Suprapubic skin (tissue), 4 donors: ENCODE measurements at regions not wholly inside any gene's neighbourhood (a gene's known extent, or its start where the extent isn't known, plus 50 kb on each side); places are given as distances from the start of the nearest gene placed in this dataset.

Source experiments
- CTCF ChIP-seq, 2 donors: fragments of 200-600 bp in 1 of 2; fragments of 450-650 bp in 1 of 2; sonication (generic) in 1 of 2; IDR thresholded peaks; one replicate each; pipeline ENCODE4 v1.5.1; 2016 to 2019; ENCODE audit warnings: antibody characterized with exemption in 2 of 2, mild to moderate bottlenecking in 1 of 2, moderate library complexity in 1 of 2
- EP300 ChIP-seq: sonication (generic); formaldehyde crosslinking; IDR thresholded peaks from one replicate; pipeline ENCODE4 v1.6.1; 2017; ENCODE audit warnings: antibody characterized with exemption
- POLR2A ChIP-seq, 2 donors: fragments of 450-650 bp; IDR thresholded peaks; one replicate each; pipeline ENCODE4 v1.6.1; 2017; ENCODE audit warnings: antibody characterized with exemption in 2 of 2, mild to moderate bottlenecking in 2 of 2, moderate library complexity in 2 of 2
- POLR2AphosphoS5 ChIP-seq, 3 donors: sonication (generic); formaldehyde crosslinking; IDR thresholded peaks; one replicate each; pipeline ENCODE4 v1.6.1; 2017; ENCODE audit warnings: antibody characterized with exemption in 3 of 3

GRCh38 chr16:64181271-64181925 lies 940.5 kb downstream of the CDH11 start:
- TF ChIP-seq CTCF (IDR thresholded peaks at IDR 0.05): no peak
- no peak for TF ChIP-seq POLR2AphosphoS5 (IDR thresholded peaks at IDR 0.05)
- no peak for TF ChIP-seq POLR2A (IDR thresholded peaks at IDR 0.05)
- no peak for TF ChIP-seq EP300
